ENCODE measurements at regions not wholly inside any gene's neighbourhood (a gene's known extent, or its start where the extent isn't known, plus 50 kb on each side); places are given as distances from the start of the nearest gene placed in this dataset.
"Not testable (repeated sequence)": the region's sequence is repeated elsewhere in the genome, so short reads cannot be mapped to it uniquely, and the experiment has no call there.

DNA sequence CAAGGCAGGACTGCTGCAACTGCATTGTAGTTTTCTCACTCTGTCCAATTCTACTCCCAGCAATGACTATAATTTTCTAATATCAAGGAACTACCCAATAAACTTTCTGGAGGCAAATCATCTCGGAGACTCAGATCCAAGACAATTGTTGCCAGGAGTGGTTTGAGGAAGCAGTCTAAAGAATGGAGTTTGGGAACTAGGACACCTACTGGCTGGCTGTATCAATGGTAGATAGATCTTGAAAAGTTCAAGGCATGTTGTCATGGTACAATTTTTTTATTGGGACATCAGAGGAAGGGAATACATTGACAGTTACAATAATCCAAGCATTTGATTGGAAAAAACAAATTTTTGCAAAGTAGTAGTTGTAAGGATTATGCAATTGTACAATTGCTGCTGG, 648.3 kb upstream of the SLITRK6 start:
- Mint-ChIP-seq H3K9me3 (peaks cover 7% of the 10 kb centered on the region), H3K27me3 (no peaks in the 10 kb centered on the region), H3K27ac (no peak overlapping the region), H3K36me3 (no peaks in the 10 kb centered on the region), H3K4me3 (no peak overlapping the region), H3K4me1 (no peaks in the 10 kb centered on the region)
- no peak for DNase-seq
- CTCF ChIA-PET, result no interaction called here

- Mint-ChIP-seq H3K27me3 (no peaks in the 10 kb centered on the region), H3K36me3 (no peaks in the 10 kb centered on the region), H3K4me1 (no peaks in the 10 kb centered on the region), H3K27ac (no peak overlapping the region), H3K9me3 (peaks cover 1% of the 10 kb centered on the region), H3K4me3 (no peak overlapping the region)
- CTCF ChIA-PET, result interaction anchor here (0.6 kb wide), 1 partner anchor 491 kb away, joined by 4 read pairs; no protein-coding TSS in a partner anchor
- no peak for DNase-seq
Observed at GRCh38 chr13:86462011-86462410, 662.8 kb upstream of the SLITRK6 start.

DNA sequence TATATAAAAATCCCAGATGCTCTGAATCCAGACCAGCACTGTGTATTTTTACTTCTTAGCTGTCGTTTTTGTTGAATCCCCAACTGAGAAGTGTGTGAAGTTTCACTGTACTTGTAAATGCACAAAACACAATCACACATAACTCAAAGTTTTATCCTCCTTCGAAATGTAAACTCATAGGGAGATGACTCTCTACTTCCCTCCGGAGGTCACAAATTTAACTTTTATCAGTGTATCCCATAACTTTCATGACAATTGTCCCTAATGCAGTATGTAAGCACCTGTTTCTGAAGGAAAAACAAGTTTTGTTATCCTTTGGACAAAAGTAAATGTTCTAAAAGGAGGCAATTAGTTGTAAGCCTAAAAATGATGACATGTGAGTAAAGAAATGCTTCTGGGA, 665.0 kb upstream of the SLITRK6 start:
- no peak for DNase-seq
- Mint-ChIP-seq H3K27ac (no peak overlapping the region), H3K4me1 (no peaks in the 10 kb centered on the region), H3K4me3 (no peak overlapping the region), H3K9me3 (no peaks in the 10 kb centered on the region), H3K27me3 (no peaks in the 10 kb centered on the region), H3K36me3 (no peaks in the 10 kb centered on the region)
- CTCF ChIA-PET, result no interaction called here

DNA sequence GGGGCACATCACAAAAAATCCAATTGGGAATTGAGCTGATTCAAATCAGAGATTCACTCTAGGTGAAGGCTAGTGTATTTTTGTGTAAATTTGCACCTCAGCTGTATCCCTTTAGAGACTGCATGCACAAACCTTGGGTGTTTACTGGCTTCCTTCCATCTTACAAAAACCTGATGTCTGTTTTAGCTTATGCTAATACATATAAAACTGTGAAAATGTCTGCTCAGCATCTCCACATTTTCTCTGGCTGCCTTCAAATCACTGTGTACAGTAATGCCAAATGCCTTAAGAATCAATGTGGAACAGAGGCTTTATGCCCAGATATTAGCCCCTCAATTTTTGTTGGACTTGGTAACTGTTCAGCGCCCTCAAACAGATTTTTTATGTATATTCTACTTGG, 675.8 kb upstream of the SLITRK6 start:
- Mint-ChIP-seq H3K4me1 (no peaks in the 10 kb centered on the region), H3K27me3 (no peaks in the 10 kb centered on the region), H3K4me3 (no peak overlapping the region), H3K36me3 (no peaks in the 10 kb centered on the region), H3K27ac (no peak overlapping the region), H3K9me3 (peaks cover 1% of the 10 kb centered on the region)
- DNase-seq, result no peak
- CTCF ChIA-PET, result no interaction called here

DNA sequence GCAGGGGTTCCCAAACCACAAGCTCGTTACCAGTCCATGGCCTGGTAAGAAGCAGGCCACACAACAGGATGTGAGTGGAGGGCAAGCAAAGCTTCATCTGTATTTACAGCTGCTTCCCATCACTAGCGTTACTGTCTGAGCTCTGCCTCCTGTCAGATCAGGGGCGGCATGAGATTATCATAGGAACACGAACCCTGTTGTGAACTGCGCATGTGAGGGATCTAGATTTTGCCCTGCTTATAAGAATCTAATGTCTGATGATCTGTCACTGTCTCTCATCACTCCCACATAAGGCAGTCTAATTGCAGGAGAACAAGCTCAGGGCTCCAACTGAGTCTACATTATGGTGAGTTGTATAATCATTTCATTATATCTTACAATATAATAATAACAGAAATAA, 677.4 kb upstream of the SLITRK6 start:
- Mint-ChIP-seq H3K27ac (no peak overlapping the region), H3K4me3 (no peak overlapping the region), H3K4me1 (no peaks in the 10 kb centered on the region), H3K36me3 (no peaks in the 10 kb centered on the region), H3K27me3 (no peaks in the 10 kb centered on the region), H3K9me3 (peaks cover 1% of the 10 kb centered on the region)
- CTCF ChIA-PET, result no interaction called here
- DNase-seq, result no peak

DNA sequence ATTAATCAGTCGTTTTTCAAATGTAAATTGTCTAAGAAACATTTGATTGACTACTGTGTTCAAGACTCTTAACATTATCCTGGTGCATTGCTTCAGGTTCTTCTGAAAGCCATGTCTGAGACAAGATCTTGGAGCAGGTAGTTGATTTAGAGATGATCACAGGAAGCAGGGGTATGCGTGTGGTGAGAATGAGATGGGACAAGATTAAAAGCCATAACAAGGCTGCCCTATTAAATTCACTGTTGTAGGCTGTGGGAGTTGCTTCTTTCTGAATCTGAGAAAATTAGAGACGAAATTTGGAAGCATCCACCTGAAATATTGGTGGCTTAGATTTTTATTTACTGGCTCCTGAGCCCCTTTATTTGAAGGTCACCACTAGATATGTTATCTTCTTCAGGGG, 687.4 kb upstream of the SLITRK6 start:
- DNase-seq, result no peak
- no peak overlapping the region for H3K4me3 Mint-ChIP-seq
- H3K4me1 Mint-ChIP-seq, result no peaks in the 10 kb centered on the region
- no peaks in the 10 kb centered on the region for H3K36me3 Mint-ChIP-seq
- no peaks in the 10 kb centered on the region for H3K27me3 Mint-ChIP-seq
- H3K9me3 Mint-ChIP-seq, result peaks cover 7% of the 10 kb centered on the region
- CTCF ChIA-PET, result no interaction called here
- no peak overlapping the region for H3K27ac Mint-ChIP-seq

GRCh38 chr13:86491121-86491520, 691.9 kb upstream of the SLITRK6 start:
- CTCF ChIA-PET, result no interaction called here
- DNase-seq, result no peak
- H3K4me1 Mint-ChIP-seq, result no peaks in the 10 kb centered on the region
- H3K36me3 Mint-ChIP-seq, result no peaks in the 10 kb centered on the region
- H3K9me3 Mint-ChIP-seq, result peaks cover 4% of the 10 kb centered on the region
- H3K27ac Mint-ChIP-seq, result no peak overlapping the region
- H3K4me3 Mint-ChIP-seq, result no peak overlapping the region
- no peaks in the 10 kb centered on the region for H3K27me3 Mint-ChIP-seq

DNA sequence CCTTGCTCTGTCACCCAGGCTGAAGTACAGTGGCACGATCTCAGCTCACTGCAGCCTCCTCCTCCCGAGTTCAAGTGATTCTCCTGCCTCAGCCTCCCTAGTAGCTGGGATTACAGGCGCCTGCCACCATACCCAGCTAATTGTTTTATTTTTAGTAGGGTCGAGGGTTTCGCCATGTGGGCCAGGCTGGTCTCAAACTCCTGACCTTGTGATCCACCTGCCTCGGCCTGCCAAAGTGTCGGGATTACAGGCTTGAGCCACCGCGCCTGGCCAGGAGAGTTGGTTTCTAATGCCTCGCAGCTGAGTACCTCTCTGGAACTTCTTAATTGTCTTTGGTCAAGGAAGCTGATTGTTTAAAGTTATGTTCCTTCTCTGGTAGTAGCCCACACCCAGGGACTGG, 702.7 kb upstream of the SLITRK6 start:
- H3K27ac Mint-ChIP-seq, H3K36me3 Mint-ChIP-seq, H3K27me3 Mint-ChIP-seq, H3K9me3 Mint-ChIP-seq, CTCF ChIA-PET, H3K4me1 Mint-ChIP-seq, DNase-seq, H3K4me3 Mint-ChIP-seq: not testable (repeated sequence)

- Mint-ChIP-seq H3K9me3 (peaks cover 6% of the 10 kb centered on the region), H3K36me3 (no peaks in the 10 kb centered on the region), H3K27me3 (no peaks in the 10 kb centered on the region), H3K27ac (no peak overlapping the region), H3K4me3 (no peak overlapping the region), H3K4me1 (no peaks in the 10 kb centered on the region)
- CTCF ChIA-PET, result no interaction called here
- DNase-seq, result no peak
Observed at GRCh38 chr13:86510792-86511191, 711.6 kb upstream of the SLITRK6 start.

- H3K9me3 Mint-ChIP-seq, result peaks cover 2% of the 10 kb centered on the region
- DNase-seq, result no peak
- no peaks in the 10 kb centered on the region for H3K4me1 Mint-ChIP-seq
- H3K27ac Mint-ChIP-seq, result no peak overlapping the region
- no peaks in the 10 kb centered on the region for H3K27me3 Mint-ChIP-seq
- CTCF ChIA-PET, result no interaction called here
- no peaks in the 10 kb centered on the region for H3K36me3 Mint-ChIP-seq
- H3K4me3 Mint-ChIP-seq, result no peak overlapping the region
Observed at GRCh38 chr13:86541461-86541860, 742.2 kb upstream of the SLITRK6 start.

- Mint-ChIP-seq H3K27me3 (no peaks in the 10 kb centered on the region), H3K36me3 (no peaks in the 10 kb centered on the region), H3K9me3 (peaks cover 6% of the 10 kb centered on the region), H3K4me3 (no peak overlapping the region), H3K4me1 (no peaks in the 10 kb centered on the region), H3K27ac (no peak overlapping the region)
- CTCF ChIA-PET, result no interaction called here
- no peak for DNase-seq
Observed at GRCh38 chr13:86554066-86554465, 754.8 kb upstream of the SLITRK6 start.

DNA sequence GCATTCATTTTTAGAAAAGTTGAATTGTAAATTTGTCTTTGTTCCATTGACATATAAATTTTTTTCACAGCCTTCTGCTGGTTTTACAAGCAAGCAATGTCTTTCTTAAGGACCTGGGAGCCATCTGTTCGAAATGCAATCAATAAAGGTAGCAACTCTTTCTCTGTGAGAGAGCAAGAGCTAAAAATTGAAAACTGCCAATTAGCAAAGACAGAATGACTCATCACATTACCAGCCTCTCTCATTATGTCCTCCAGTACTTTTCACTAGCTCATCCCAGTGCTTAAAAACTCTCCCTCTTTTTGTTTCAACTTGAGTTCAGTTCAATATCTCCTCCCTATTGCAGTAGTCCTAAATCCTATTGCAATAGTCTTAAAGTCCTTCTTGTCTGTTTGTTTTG, 760.7 kb upstream of the SLITRK6 start:
- Mint-ChIP-seq H3K36me3 (no peaks in the 10 kb centered on the region), H3K27ac (no peak overlapping the region), H3K4me1 (no peaks in the 10 kb centered on the region), H3K27me3 (no peaks in the 10 kb centered on the region), H3K9me3 (peaks cover 10% of the 10 kb centered on the region), H3K4me3 (no peak overlapping the region)
- DNase-seq, result no peak
- CTCF ChIA-PET, result no interaction called here

GRCh38 chr13:86562866-86563265, 763.6 kb upstream of the SLITRK6 start:
- CTCF ChIA-PET, result interaction anchor here (0.9 kb wide), 1 partner anchor 10 kb away, joined by 3 read pairs; no protein-coding TSS in a partner anchor
- H3K4me3 Mint-ChIP-seq, result no peak overlapping the region
- no peak overlapping the region for H3K27ac Mint-ChIP-seq
- peaks cover 12% of the 10 kb centered on the region for H3K9me3 Mint-ChIP-seq
- no peaks in the 10 kb centered on the region for H3K36me3 Mint-ChIP-seq
- H3K4me1 Mint-ChIP-seq, result no peaks in the 10 kb centered on the region
- H3K27me3 Mint-ChIP-seq, result no peaks in the 10 kb centered on the region
- DNase-seq, result no peak

DNA sequence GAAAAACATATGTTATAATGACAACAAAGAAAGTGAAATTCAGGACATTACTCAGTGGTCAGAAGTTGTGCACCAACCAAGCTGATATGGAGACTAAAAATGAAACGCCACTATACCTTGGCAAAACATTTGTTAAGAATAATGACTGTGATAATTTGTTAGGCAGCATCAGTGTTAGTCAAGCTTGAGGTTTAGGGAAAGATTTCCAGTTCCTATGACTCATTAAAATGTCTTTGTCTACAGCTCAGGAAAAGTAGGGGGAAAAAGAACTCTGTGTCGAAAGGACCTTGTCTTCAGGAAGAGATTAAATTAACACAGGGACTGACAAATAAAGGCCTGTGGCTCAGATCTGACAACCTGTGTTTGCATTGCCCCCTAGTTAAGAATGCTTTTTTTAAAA, 764.1 kb upstream of the SLITRK6 start:
- no peak overlapping the region for H3K27ac Mint-ChIP-seq
- no peaks in the 10 kb centered on the region for H3K27me3 Mint-ChIP-seq
- CTCF ChIA-PET, result interaction anchor here (0.9 kb wide), 1 partner anchor 9 kb away, joined by 3 read pairs; no protein-coding TSS in a partner anchor
- H3K36me3 Mint-ChIP-seq, result no peaks in the 10 kb centered on the region
- no peaks in the 10 kb centered on the region for H3K4me1 Mint-ChIP-seq
- no peak overlapping the region for H3K4me3 Mint-ChIP-seq
- H3K9me3 Mint-ChIP-seq, result peaks cover 12% of the 10 kb centered on the region
- no peak for DNase-seq

GRCh38 chr13:86567119-86567518, 767.9 kb upstream of the SLITRK6 start:
- CTCF ChIA-PET, result no interaction called here

DNA sequence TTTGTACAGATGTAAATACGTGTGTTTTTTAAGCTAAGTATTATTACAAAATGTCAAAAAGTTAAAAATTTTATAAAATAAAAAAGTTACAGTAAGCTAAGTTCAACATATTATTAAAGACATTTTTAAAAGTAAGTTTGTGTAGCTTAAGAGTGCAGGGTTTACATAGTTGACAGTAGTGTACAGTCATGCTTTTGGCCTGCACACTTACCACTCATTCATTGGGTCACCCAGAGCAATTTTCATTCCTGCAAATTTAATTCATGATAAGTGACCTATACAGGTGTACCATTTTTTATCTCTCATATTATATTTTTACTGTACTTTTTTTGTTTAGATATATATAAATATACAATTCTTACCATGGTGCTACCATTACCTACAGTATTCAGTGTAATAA, 769.9 kb upstream of the SLITRK6 start:
- CTCF ChIA-PET, result no interaction called here
- H3K27ac Mint-ChIP-seq, result no peak overlapping the region
- no peaks in the 10 kb centered on the region for H3K27me3 Mint-ChIP-seq
- H3K4me3 Mint-ChIP-seq, result no peak overlapping the region
- no peaks in the 10 kb centered on the region for H3K36me3 Mint-ChIP-seq
- peaks cover 6% of the 10 kb centered on the region for H3K9me3 Mint-ChIP-seq
- no peak for DNase-seq
- H3K4me1 Mint-ChIP-seq, result no peaks in the 10 kb centered on the region

More at GRCh38 chr13:86567119-86567518, 767.9 kb upstream of the SLITRK6 start:
- Mint-ChIP-seq H3K4me1 (no peaks in the 10 kb centered on the region), H3K27me3 (no peaks in the 10 kb centered on the region), H3K9me3 (peaks cover 11% of the 10 kb centered on the region), H3K27ac (no peak overlapping the region), H3K36me3 (no peaks in the 10 kb centered on the region), H3K4me3 (no peak overlapping the region)
- DNase-seq, result no peak
